Adrenal gland (tissue), 5 donors: ENCODE measurements at regions not wholly inside any gene's neighbourhood (a gene's known extent, or its start where the extent isn't known, plus 50 kb on each side); places are given as distances from the start of the nearest gene placed in this dataset.

Source experiments
- CTCF ChIP-seq, 6 experiments: fragments of 450-650 bp in 4 of 6; fragments of 200-600 bp in 2 of 6; sonication (generic) in 1 of 6; IDR thresholded peaks; 1 replicate in 5 of 6; 2 replicates in 1 of 6; pipeline versions ENCODE4 v1.5.1 to v1.8.0; 2016 to 2021; ENCODE audit warnings: antibody characterized with exemption in 6 of 6, mild to moderate bottlenecking in 2 of 6, moderate library complexity in 1 of 6
- POLR2A ChIP-seq, 2 donors: fragments of 450-650 bp; IDR thresholded peaks; one replicate each; pipeline ENCODE4 v1.6.1; 2017; ENCODE audit warnings: antibody characterized with exemption in 2 of 2, mild to moderate bottlenecking in 2 of 2, moderate library complexity in 1 of 2
- donor health status: DM: no; HTN: no; CAD: no.

GRCh38 chr4:52249581-52249980 lies 198.5 kb downstream of the SPATA18 start:
- TF ChIP-seq CTCF (IDR thresholded peaks at IDR 0.05) (no peak), POLR2A (IDR thresholded peaks at IDR 0.05) (no peak)
